Esophagus mucosa (tissue), 1 donor: ENCODE measurements at regions not wholly inside any gene's neighbourhood (a gene's known extent, or its start where the extent isn't known, plus 50 kb on each side); places are given as distances from the start of the nearest gene placed in this dataset.
A peak's percentile ranks its signal among the peaks of the same experiment; 100 is the strongest.
"Not testable (repeated sequence)": the region's sequence is repeated elsewhere in the genome, so short reads cannot be mapped to it uniquely, and the experiment has no call there.

Experiments used
- ATAC-seq: fragments of 200-7000 bp; cut with Tn5 transposase; one replicate; pipeline ENCODE4 v1.9.1; 2020
- donor health status: DM: yes; HTN: yes; CAD: no.

DNA sequence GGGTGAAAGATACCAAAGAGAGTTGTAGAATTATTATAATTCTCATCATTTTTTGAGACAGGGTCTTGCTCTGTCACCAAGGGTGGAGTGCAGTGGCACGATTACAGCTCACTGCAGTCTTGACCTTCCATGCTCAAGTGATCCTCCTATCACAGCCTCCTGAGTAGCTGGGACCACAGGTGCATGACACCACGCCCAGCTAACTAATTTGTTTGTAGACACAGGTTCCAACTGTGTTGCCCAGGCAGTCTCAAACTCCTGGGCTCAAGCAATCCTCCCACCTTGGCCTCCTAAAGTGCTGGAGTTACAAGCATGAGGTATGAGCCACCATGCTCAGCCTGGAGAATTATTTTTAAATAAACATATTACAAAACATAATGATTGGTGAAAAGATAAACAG lies 92.8 kb upstream of the MSH6 start:
- ATAC-seq = no peak

DNA sequence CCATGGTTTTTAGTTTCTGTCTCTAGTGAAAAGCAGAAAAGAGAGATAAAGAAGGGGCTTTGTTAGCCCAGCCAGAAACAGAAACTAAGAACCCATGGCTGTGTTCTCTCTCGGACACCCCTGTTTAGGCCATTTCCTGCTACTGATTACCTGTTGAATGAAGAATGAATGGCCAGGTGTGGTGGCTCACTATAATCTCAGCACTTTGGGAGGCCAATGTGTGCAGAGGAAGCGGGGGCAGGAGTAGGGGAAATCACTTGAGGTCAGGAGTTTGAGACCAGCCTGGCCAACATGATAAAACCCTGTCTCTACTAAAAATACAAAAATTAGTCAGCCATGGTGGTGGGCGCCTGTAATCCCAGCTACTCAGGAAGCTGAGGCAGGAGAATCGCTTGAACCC lies 93.8 kb upstream of the MSH6 start:
- ATAC-seq = not testable (repeated sequence)

DNA sequence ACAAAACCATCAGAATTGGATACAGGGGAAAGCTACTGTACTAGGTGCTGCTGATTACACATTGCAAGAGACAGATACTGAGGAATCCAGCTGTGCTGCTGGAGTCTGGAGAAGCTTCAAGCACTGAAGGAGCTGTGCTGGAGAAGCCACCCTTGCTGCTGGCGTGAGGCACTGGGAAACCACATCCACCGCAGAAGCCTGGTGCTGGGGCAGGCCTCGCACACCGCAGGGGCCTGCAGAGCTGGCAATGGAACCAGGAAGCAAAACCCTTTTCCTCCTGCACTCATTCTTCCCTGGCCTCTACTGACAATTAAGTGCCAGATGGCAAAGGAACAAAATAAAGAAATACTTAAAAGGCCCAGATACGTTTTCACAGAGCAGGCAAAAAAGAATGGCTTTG lies 94.4 kb upstream of the MSH6 start:
- peak; percentile 29 for ATAC-seq

DNA sequence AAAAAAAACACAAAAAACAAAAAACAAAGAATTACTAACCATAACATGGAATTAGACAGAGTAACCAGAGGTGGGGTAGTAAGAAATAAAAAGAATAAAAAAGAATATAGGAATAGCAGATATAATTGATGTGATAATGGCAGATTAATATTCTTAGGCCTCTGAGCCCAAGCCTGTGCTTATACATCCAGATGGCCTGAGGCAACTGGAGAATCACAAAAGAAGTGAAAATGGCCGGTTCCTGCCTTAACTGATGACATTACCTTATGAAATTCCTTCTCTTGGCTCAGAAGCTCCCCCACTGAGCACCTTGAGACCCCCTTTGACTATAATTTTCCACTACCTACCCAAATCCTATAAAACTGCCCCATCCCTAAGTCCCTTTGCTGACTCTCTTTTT lies 95.1 kb upstream of the MSH6 start:
- ATAC-seq = no peak

DNA sequence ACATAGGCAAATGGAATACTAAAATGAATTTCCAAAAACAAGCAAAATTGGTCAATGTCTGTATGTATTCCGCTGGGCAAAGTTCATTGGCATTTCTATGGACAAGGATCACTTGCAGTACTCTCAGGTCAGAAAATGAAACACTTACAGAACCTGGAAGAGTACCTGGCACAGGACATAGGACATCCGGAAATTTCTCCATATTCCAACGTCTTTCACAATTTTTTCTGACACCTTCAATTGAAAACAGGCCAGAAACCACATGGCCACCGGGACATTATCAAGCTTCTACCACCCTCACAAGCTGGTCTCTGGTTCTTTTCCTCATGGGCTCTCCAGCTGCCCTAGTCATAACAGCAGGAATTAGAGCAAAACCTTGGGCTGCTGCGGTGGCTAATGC lies 96.9 kb upstream of the MSH6 start:
- ATAC-seq = no peak

DNA sequence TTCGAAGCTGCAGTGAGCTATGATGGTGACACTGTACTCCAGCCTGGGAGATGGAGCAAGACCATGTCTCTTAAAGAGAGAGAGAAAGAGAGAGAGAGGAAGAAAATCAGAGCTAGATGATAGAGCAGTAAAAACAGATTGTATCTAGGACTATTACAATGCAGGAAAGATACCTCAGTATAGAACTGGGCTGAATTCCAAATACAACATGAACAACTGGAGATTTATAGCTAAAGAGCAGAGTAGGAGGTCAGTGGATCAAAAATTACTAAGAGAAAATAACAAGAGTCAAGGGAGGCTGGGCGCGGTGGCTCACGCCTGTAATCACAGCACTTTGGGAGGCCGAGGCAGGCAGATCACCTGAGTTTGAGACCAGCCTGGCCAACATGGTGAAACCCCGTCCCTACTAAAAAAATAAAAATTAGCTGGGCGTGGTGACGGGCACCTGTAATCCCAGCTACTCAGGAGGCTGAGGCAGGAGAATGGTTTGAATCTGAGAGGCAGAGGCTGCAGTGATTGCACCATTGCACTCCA lies 100.7 kb upstream of the MSH6 start:
- ATAC-seq = no peak

DNA sequence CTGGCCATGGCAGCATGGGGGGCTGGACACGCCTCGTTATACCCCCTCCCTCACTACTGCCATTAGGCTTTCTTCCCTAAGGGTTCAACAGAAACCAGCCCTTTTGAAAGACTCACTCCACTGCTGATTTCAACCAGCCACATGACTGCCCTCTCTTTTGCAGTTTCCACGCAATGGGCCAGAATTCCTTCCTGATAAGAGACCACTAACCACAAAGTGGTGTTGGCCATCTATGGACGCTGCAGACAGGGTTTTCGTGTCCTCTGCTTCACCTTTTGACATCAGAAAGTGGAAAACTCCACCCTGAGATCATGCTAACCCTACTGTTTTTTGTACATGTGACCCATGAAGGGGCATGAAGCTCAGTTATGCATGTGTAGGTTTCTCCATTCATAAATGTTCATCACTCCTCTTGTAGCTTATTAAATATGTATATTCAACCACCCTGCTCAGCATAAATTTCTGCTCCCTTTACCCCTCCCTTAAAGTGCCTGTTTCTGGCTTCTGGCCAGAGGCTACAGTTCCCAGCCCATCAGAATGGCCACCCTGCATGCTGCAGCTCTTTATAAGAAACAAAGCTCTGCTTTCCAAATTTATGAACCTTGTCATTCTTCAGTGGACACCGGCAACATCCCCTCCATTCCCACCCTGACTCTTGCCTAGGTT lies 105.6 kb upstream of the KCNK12 start:
- ATAC-seq = no peak

DNA sequence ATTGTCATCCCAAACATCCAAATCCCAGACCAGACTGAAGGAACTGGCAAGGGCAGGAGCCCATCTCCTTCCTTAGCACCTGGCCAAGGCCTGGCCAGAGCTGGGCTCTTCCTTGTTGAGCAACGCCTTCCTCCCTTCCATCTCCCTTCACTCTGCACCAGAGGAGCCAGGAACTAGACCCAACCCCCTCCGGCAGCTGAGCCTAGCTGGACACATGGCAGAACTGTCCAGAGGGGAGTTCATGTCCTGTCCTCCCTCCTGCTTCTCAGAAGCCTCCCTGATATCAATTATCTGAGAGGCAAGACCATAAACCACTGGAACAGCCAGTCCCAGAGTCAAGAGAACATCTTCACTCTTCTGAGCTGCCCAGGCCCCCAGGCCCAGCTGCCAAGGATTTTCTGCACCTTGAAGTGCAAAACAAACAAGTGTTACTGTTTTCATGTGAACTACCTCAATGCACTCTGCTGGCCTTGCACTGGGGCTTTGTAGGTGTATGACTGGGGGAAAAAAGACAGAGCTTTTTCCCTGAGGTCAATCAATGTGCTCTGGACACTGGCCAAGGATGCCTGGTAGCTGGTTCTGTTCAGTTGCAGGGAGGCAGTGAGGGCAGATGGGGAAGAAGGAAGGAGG lies 104.5 kb upstream of the KCNK12 start:
- ATAC-seq = no peak

DNA sequence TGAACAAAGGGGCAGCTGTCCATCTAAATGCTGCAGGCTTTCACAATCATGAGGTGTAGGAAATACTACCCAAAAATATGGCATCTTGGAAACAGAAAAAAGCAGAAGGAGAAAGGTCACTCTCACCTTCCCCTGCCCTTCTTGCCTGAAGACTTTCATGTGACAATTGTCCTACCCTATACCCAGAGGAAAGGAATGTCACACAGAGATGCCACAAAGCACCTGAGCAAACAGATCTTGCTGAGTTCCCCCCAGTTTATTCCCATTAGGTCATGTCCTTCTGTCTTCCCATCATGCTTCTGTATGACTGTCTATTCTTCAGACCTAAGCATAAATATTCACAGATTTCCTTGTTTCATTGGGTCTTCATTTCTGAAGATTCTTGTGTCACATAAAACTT lies 95.5 kb upstream of the KCNK12 start:
- ATAC-seq = no peak

DNA sequence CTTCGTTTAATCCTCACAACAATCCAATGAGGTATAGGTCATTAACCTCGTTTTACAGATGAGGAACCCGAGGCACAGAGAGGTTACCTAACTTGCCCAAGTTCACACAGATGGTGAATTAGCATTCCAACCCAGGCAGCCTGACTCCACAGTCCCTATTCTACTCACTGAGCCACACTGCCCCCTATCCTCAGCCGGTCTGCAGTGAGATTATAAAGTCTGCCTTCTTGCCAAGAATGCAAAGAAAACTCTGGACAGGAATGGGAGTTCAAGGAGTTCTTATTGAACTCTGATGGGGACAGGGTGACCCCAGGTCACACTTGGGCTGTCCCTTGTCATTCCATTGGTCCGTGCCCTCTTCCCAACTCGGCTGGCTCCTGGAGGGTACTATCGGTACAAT lies 94.0 kb upstream of the KCNK12 start:
- peak; percentile 36 for ATAC-seq

DNA sequence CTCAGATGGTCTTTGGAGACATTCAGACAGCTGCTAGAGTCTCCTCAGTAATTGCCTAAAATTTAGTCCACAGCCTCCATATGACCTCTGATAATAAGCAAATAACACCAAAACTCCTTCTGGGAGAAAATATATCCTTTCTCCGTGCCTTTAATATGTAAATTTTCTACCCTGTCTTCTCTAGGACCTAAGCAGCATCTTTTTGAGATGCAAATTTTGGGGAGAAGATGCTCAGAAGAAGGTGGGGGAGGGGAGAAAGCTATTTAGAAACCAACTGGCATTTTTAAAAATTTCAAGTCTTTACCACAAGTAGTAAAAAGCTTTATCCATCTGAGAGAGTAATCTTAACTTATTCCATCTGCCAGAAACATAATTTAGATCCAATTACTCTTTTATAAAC lies 91.8 kb upstream of the KCNK12 start:
- ATAC-seq = no peak

DNA sequence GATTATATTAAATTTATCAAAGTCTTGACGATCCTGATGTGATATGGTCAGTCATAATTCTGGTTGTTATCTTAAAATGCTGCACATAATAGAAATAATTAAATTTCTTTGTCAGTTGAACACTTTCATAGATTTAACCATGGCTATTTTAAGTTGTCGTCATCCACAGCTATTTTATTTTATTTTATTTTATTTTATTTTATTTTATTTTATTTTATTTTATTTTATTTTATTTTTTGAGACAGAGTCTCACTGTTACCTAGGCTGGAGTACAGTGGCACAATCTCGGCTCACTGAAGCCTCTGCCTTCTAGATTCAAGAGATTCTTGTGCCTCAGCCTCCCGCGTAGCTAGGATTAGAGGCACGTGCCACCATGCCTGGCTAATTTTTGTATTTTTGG lies 90.5 kb upstream of the KCNK12 start:
- no peak for ATAC-seq

DNA sequence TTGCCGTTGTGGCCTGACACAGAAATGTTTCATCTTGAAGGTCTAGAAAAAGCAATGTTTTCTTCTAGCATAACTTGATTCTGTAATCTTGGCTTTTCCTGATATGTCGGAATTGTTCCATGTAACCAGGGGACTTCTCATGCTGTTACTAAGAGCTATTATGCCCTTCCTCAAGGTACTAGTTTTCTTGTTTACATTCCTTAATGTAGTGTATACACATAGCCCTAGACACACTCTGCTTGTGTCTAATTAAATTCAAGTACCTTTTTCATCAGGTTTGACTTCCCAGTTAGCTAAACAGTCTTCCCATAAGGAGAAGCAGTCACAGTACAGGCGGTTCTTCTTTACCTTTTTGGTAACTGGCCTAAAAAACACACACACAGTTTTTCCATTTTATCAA lies 89.4 kb upstream of the KCNK12 start:
- no peak for ATAC-seq

DNA sequence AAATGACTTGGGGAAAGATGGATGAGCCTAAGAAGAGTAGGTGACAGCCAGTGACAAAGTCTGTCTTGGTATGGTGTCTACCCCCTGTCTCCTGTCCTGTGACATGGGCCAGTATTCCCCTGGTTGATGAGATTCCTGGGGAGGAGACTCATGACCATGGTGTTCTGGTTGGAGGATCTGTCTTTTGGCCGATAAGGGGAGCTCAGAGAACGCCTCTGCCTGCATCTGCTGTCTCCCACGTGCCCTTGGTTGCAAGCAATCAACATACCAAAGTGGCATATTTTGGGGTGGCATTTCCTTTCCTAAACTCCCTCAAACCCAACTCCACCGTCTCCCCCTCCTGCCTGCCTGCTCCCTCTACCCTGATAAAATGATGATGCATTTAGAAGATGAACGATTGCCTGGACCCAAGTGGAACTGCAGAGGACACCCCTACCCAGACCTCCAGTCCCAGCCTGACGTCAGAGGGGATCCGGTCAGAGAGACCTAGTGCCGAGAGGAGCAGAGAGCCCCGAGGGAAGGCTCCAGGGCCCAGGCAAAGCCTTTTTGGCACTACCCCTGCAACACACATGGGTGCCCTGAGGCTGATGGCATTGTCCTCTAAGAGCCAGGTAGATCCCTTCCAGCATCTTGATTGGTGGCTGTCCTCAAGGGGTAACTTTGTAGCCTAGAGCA lies 88.0 kb upstream of the KCNK12 start:
- no peak for ATAC-seq

DNA sequence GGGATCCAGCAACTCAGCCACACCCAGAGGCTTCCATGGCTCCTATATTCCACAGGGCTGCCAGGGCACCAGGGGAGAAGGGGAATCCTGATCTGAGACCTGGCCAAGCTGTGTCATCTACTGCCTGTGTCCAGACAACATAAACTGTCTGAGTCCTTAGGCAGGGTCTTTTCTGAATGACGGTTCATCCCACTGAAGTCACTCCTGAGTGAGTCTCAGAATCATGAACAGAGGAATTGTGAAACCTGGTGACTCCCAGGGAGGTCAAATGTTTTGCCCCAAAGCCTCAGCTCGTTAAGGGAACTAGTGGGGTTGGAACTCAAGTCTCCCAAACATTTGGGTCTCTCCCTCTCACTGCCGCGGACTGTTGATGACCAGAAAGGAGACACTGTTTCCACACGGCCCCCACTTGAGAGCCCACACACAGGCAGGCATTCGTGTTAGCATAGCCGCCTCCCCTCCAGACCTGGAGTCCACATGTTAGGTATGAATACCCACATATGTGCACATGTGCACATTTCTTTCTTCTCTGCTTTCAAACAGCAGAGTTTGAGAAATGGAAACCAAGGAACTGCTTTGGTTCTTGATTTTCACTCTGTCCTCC lies 87.2 kb upstream of the KCNK12 start:
- no peak for ATAC-seq

DNA sequence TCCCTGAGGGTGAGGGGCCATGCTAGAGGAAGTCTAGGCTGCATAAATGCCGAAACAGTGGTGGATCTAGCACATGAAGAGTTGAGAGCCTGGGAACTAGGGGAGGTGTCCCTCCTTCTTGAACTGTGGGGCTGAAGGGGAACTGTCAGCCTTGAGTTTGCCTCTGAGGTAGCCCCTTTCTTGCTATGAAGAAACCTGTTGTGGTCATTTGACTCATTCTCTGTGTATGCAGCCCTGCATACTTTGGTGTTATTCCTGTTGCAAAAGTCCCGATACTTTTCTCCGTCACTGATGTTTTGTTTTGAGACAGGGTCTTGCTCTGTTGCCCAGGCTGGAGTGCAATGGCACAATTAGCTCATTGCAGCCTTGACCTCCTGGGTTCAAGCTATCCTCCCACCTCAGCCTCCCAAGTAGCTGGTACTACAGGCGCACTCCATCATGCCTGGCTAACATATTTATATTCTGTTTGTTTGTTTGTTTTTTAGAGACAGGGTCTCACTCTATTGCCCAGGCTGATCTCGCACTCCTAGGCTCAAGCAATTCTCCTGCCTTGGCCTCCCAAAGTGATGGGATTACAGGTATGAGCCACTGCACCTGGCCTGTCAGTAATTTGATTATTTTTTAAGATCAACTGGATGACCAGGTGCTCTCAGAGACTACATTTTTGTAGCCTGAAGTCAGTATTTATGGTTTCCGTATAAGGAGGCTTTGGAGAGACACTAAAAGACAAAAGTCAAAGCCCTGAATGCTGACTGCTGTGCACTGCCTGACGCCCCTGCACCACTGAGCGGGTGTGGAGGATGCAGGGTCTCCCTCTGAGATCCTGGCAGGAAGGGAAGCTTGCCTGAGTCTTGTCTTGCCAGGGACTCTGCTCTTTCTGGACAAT lies 86.2 kb upstream of the KCNK12 start:
- no peak for ATAC-seq

DNA sequence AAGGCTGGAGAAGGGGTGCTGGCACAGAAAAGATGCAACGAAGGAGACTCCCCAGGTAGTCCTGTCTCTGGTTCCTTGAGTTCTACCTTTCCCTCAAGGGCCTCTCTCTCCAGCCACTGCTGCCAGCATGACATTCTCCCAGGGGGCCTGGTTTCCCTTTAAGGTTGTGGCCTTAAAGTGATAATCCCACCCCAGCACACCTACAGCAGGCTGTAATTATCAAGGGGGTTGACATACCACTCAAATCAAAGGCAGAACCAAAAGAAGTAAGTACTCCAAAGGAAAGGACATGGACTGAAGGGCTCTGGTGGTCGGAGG lies 84.7 kb upstream of the KCNK12 start:
- no peak for ATAC-seq

DNA sequence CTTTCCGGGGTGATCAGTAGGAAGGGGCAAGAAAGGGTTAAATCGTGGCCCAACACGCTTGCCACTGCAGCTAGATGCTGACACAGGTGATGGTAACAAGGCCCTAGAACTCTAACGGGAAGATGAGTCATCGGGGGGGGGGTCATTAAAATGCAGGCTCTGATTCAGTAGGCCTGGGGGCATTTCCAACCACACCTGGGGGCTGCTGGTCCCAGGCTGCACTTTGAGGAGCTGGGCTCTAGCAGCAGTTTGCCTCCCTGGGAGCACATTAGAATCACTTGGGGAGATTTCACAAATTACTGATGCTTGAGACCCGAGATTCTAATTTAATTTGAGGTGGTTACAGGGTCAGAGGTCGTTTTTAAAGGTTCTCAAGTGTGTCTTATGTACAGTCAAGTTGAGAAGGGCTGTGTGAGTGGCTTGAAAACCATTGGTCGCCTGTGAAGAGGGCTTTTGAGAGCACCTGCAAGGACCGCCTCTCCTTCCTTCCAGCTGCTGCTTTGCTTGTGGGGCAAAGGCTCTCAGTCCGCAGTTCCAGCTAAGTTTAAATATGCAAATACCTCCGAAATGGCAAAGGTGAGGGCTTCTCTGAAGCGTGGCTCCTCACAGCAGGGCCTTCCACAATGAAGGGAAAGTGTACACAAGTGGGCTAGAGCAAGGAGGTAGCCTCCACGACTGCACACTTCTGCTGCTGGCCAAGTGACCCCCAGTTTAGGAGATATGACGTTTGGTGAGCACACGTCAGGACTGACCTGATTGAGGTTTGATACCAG lies 84.2 kb upstream of the KCNK12 start:
- ATAC-seq = peak; percentile 45

DNA sequence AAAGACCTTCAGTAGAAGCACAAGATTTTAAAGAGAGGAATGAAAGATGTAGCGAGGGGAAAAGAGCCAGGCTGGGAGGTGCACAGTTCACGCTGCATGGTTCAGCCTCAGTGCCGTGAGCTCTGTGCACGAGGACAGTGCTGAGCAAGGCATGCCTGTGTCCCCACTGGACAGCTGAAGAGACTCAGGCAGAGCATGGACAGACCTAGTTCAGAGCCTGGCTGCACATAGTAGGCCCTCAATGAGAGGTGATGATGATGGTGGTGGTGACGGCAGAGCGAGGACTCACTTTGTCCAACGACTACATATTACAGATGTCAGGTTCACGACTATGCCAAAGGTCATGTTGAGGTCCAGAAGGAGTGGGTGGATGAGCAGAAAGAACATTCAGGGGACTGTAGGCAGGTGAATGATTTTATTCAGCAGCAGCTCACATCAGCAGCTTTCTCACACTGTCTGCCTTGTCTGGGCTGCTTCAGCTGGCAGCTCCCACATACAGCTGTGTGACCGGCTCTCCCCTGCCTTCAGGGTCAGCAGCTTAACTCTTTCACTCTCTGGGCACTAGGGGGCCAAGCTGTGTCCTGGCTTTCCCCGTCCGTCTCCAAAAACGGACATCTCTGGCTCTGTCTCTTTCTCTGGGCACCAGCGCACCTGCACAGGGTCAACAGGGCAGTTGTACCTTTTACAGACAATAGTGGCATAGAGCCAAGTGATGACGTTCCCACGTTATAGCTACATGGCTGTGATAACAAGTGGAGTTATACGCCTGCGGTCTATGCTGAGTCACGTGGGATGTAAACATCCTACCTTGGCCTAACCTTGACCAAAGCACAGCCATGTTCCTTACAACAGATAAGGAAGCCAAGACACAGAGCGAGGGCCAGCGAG lies 83.4 kb upstream of the KCNK12 start:
- ATAC-seq = no peak

DNA sequence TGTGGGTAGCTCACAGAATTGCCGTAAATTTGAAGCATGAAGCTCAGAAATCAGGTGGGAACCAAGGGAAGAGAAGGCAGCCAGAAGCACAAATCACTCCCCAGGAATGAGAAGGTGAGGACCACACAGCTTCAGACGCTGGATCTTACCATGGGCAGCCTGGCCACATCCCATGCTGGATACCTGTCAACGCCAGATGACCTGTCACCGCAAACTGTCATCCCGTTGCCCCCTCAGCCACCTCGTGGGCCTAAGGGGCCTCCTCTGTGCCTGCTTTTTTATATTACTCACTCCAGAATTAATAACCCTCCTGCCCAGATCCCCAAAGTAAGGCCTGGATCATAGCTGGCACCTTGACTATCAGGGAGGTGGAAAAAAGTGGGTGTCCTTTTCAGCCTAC lies 82.3 kb upstream of the KCNK12 start:
- no peak for ATAC-seq
